AG09309 (cell line): ENCODE measurements at regions not wholly inside any gene's neighbourhood (a gene's known extent, or its start where the extent isn't known, plus 50 kb on each side); places are given as distances from the start of the nearest gene placed in this dataset.

Experiments
- DNase-seq: peaks from one replicate; pipeline ENCODE4 v3.0.0-alpha.2; 2010; ENCODE audit warnings: low read depth
- H3K4me3 ChIP-seq: 2 replicates; pipeline ENCODE4 v1.5.1; 2011; ENCODE audit warnings: mild to moderate bottlenecking, low read depth, low read length, moderate library complexity; ENCODE audit not compliant: control insufficient read depth
- TF ChIP-seq, protein P1 (sequence below): IDR thresholded peaks from 2 replicates; pipeline ENCODE4 v1.5.1; 2011; ENCODE audit warnings: mild to moderate bottlenecking, low read depth, low read length, inconsistent platforms; ENCODE audit not compliant: insufficient read depth, control insufficient read depth; ENCODE audit errors: missing control alignments

DNA sequence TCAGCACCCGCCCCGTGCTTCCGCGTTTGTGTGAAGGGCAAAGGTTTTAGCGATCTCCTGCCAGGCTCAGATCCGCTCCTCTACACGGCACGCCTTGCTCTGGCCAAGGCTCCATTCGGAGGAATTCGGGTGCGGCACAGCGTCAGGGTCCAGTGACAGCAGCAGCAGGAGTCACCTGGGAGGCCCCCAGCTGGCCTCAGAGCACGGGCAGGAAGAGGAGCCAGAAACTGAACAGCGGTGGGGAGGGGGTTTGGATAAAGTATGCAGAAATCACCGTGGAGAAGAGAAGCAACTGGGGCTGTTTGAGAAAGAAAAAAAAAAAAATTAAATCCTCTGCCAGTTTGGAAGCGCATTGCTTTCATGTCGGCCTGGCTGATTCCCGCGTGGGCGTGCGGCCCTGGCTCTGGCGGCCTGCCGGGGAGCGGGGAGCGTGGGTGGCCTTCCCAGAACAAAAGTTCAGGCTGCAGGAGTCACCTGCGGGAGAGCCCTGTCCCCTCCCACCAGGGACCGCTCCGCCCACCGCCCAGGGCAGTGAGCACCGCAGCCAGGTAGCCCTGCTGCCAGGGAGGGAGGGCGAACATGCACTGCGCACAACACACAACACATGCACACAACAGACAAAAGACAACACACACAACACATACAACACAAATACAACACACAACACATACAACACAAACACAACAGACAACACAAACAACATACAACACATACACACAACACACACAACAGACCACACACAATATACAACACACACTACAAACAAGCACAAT, 107.6 kb downstream of the ETS2 start:
- no peak overlapping the region; the same call in 1 of the 2 replicates for H3K4me3 ChIP-seq
- TF ChIP-seq, protein P1, sequence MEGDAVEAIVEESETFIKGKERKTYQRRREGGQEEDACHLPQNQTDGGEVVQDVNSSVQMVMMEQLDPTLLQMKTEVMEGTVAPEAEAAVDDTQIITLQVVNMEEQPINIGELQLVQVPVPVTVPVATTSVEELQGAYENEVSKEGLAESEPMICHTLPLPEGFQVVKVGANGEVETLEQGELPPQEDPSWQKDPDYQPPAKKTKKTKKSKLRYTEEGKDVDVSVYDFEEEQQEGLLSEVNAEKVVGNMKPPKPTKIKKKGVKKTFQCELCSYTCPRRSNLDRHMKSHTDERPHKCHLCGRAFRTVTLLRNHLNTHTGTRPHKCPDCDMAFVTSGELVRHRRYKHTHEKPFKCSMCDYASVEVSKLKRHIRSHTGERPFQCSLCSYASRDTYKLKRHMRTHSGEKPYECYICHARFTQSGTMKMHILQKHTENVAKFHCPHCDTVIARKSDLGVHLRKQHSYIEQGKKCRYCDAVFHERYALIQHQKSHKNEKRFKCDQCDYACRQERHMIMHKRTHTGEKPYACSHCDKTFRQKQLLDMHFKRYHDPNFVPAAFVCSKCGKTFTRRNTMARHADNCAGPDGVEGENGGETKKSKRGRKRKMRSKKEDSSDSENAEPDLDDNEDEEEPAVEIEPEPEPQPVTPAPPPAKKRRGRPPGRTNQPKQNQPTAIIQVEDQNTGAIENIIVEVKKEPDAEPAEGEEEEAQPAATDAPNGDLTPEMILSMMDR, result no peak
- no peak for DNase-seq

DNA sequence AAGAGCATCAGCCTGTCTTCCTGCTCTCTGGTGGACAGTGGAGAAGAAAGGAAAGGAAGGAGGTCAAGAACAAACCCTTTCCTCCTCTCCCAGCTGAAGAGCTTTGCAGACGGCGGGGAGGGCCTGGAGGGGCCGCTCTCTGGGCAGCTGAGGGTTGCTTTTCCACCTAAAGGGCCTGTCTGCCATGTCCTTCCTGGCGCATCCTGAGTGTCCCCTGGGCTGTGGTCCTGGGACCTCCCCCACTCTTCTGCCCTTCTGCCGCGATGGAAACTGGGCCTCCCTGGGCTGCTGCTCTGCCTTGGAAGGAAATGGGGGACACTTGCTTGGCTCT, 107.0 kb downstream of the ETS2 start:
- TF ChIP-seq, protein P1, result no peak
- DNase-seq, result no peak
- H3K4me3 ChIP-seq, result no peak overlapping the region

DNA sequence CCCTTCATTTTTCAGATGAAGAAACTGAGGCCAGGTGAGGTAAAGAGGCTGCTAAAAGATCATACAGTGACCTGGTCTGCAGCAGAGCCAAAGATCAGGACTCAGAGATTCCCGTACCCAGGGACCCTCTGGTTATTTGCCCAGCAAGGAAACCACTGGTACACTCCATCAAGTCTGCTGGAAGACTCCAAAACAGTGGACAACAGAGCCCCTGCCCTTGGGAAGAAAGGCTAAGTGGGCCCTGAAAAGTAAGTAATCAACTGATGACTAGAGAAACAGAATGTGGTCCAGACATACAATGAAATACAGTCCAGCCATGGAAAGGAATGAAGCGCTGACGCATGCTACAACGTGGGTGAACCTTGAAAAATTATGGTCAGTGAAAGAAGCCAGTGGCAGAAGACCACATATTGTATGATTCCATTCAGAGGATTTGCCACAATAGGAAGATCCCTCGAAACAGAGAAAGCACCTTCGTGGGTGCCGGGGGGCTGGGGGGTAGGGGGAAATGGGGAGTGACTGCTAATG, 106.4 kb downstream of the ETS2 start:
- H3K4me3 ChIP-seq, result no peak overlapping the region
- TF ChIP-seq, protein P1, result no peak
- peak; percentile 33 for DNase-seq

DNA sequence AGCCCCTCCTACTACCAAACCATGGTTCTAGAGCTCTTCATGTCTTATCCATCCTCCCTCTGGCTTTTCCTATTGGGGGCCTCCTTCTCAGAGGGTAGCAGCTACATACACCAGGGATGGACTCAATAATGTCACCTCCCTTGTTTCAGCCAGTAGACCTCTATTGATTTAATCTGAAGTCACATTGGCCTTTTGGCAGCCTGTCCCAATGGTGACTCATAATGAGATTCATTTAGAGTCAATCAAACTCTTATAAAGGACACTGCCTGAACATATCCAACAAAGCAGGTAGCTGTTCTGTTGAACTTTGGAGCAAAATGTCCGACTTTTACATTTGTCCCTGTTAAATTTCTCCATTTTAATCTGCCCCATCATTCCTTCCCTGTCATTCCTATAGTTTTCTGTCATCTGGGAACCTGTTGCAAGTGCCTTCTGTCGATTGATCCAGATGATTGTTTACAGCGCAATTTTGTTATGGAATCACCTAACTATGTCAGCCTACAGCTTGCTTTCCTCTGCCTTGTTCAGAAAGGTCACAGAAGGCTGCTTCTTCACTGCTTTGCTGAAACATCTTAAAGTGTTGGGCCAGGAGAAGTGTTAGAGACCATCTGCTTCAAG, 105.9 kb downstream of the ETS2 start:
- TF ChIP-seq, protein P1, result no peak
- no peak for DNase-seq

DNA sequence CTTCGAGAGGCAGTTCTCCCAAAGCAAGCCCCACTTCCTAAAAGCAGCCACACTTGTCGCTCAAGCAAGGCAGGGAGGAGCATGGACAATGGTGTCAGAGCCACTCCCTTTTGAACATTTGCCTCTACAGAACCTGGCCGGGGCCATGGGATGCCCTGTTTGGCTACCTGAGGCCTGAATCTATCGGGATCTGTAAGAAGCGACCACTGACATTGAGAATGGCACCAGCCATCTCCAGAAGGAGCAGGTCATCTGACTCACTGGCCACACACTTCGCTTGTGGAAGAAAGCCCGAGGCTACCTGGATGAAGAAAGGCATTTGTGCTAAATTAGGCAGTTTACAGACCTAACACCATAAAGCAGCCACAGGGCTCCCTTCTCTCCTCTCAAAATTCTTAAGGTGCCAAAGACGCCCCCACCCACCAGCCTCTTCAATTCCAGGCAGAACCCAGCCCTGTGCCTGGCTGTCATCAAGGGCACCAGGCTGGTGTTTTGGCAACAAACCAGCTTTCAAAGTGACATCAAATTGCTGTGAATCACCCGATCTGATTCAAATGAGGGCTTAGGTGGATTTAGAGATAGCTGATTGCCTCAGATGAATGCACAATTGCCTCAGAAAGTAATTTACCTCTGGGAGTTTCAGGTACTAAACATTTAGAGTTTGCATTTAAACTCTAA, 104.8 kb downstream of the ETS2 start:
- TF ChIP-seq, protein P1, result no peak
- no peak overlapping the region for H3K4me3 ChIP-seq
- DNase-seq, result no peak

More for the DNA sequence above, 105.9 kb downstream of the ETS2 start:
- no peak overlapping the region for H3K4me3 ChIP-seq

DNA sequence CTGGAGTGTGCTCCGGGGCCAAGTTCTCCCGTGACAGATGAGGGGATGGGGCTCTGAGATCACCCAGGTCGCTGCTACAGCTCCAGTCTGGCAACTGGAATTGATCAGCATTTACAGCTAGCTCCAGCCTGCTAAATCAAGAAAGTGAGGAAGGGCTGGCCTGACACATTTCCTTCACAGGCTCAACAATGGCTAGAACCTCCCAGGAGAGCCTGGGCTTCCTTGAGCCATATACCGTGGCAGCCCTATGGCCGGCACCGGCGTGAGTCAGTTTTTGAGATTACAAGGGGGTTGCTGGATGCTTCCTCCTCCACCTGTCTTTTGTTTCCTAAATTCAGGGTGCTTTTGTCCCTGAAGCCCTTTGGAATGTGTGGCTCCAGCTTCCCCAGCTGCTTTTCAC, 104.2 kb downstream of the ETS2 start:
- no peak overlapping the region for H3K4me3 ChIP-seq
- DNase-seq, result no peak
- TF ChIP-seq, protein P1, result no peak
